ENCODE measurements at regions not wholly inside any gene's neighbourhood (a gene's known extent, or its start where the extent isn't known, plus 50 kb on each side); places are given as distances from the start of the nearest gene placed in this dataset.

- no peaks in the 10 kb centered on the region for H3K9me1 ChIP-seq (ENCODE audit: insufficient read depth, low read length)
- H3K4ac ChIP-seq (ENCODE audit: low read depth, low read length): no peak overlapping the region
- no peak overlapping the region for H3K18ac ChIP-seq (ENCODE audit: low read depth, low read length)
- TF ChIP-seq RAD21 (IDR thresholded peaks at IDR 0.05; ENCODE audit: low read length) (no peak), SMC3 (IDR thresholded peaks at IDR 0.05; ENCODE audit: low read depth, low read length) (no peak), NFE2L2 (IDR thresholded peaks at IDR 0.05; ENCODE audit: low read depth, low read length) (no peak), RFX5 (IDR thresholded peaks at IDR 0.05; ENCODE audit: low read depth, low read length) (no peak), MAFK (IDR thresholded peaks at IDR 0.05; ENCODE audit: low read depth, low read length) (no peak), FOS (IDR thresholded peaks at IDR 0.05; ENCODE audit: low read depth, low read length) (no peak), POLR2A (IDR thresholded peaks at IDR 0.05; ENCODE audit: low read depth, low read length) (no peak)
- TF ChIP-seq, protein P1, sequence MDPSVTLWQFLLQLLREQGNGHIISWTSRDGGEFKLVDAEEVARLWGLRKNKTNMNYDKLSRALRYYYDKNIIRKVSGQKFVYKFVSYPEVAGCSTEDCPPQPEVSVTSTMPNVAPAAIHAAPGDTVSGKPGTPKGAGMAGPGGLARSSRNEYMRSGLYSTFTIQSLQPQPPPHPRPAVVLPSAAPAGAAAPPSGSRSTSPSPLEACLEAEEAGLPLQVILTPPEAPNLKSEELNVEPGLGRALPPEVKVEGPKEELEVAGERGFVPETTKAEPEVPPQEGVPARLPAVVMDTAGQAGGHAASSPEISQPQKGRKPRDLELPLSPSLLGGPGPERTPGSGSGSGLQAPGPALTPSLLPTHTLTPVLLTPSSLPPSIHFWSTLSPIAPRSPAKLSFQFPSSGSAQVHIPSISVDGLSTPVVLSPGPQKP (IDR thresholded peaks at IDR 0.05; ENCODE audit: borderline replicate concordance, low read depth, low read length): no peak
- dilution Hi-C loops (cut with HindIII; ENCODE audit: low sequenced_read_pairs, unreplicated experiment): no loop called here
- no peak overlapping the region for H4K91ac ChIP-seq (ENCODE audit: insufficient read depth, low read depth, low read length)
- no peak overlapping the region for H2BK120ac ChIP-seq (ENCODE audit: low read depth, low read length)
- H2BK20ac ChIP-seq (ENCODE audit: low read depth, low read length): no peak overlapping the region
- no TSS peak for BruUV-seq (replicated peaks)
- H3K4me3 ChIP-seq (ENCODE audit: insufficient read depth, low read depth, low read length): no peak overlapping the region
- H2BK15ac ChIP-seq (ENCODE audit: low read depth, low read length): no peak overlapping the region
- H2BK5ac ChIP-seq (ENCODE audit: low read depth, low read length, poor library complexity, severe bottlenecking): no peak overlapping the region
- H3K4me1 ChIP-seq (ENCODE audit: control insufficient read depth, insufficient read depth, low read length): no peaks in the 10 kb centered on the region
- in situ Hi-C loops (cut with MboI; ENCODE audit: low sequenced_read_pairs): no loop called here
- H3K27me3 ChIP-seq (ENCODE audit: control insufficient read depth, insufficient read depth, low read length): no peaks in the 10 kb centered on the region; the same call in none of the 2 replicates
- ATAC-seq (ENCODE audit: low read depth) (no peak), DNase-seq (no peak)
- no peak overlapping the region for H3K56ac ChIP-seq (ENCODE audit: extremely low read depth, insufficient read depth, low read length)
- H3K4me2 ChIP-seq (ENCODE audit: low read depth, low read length): no peak overlapping the region
- no peaks in the 10 kb centered on the region for H4K20me1 ChIP-seq (ENCODE audit: insufficient read depth, low read length)
- intact Hi-C loops (cut with micrococcal nuclease): no loop called here
- H3K14ac ChIP-seq (replicated peaks; ENCODE audit: low read depth, low read length): no peak overlapping the region
- no peak overlapping the region for H2AK5ac ChIP-seq (ENCODE audit: low read depth, low read length)
- ChIA-PET POLR2A (ENCODE audit: unreplicated experiment) (no interaction called here), CTCF (no interaction called here)
- H4K8ac ChIP-seq (ENCODE audit: low read depth in 2 of 2, low read length in 2 of 2): no peak overlapping the region
- no CpG with 5 or more reads among the region's 2 CpGs for WGBS, 2 experiments (ENCODE audit: extremely low coverage in 2 of 2, insufficient read length in 1 of 2)
- no peaks in the 10 kb centered on the region for H3K79me1 ChIP-seq (ENCODE audit: low read depth in 1 of 2, low read length in 2 of 2)
- no peaks in the 10 kb centered on the region for H3K36me3 ChIP-seq (ENCODE audit: control insufficient read depth, insufficient read depth, low read length)
- no peak overlapping the region for H3K23ac ChIP-seq (ENCODE audit: low read depth, low read length)
- H2AK9ac ChIP-seq (replicated peaks; ENCODE audit: low read depth, low read length, poor library complexity): no peak overlapping the region
- no peak overlapping the region for H3K9ac ChIP-seq (ENCODE audit: low read depth, low read length)
- H3K9me3 ChIP-seq (ENCODE audit: control insufficient read depth, insufficient read depth, low read length): no peaks in the 10 kb centered on the region
- no peak overlapping the region for H2AFZ ChIP-seq (replicated peaks; ENCODE audit: low read length, poor library complexity)
- no peak overlapping the region for H4K5ac ChIP-seq (ENCODE audit: low read depth, low read length)
- H3K27ac ChIP-seq (ENCODE audit: insufficient read depth, low read length): no peak overlapping the region
Measured at GRCh38 chr10:109405338-109405737, 518.0 kb downstream of the XPNPEP1 start.

All from IMR-90 (cell line).